ENCODE measurements at regions not wholly inside any gene's neighbourhood (a gene's known extent, or its start where the extent isn't known, plus 50 kb on each side); places are given as distances from the start of the nearest gene placed in this dataset.
"Not testable (repeated sequence)": the region's sequence is repeated elsewhere in the genome, so short reads cannot be mapped to it uniquely, and the experiment has no call there.

- H3K4me3 ChIP-seq (ENCODE audit: low read depth, low read length), result no peak overlapping the region
- TF ChIP-seq, protein P1, sequence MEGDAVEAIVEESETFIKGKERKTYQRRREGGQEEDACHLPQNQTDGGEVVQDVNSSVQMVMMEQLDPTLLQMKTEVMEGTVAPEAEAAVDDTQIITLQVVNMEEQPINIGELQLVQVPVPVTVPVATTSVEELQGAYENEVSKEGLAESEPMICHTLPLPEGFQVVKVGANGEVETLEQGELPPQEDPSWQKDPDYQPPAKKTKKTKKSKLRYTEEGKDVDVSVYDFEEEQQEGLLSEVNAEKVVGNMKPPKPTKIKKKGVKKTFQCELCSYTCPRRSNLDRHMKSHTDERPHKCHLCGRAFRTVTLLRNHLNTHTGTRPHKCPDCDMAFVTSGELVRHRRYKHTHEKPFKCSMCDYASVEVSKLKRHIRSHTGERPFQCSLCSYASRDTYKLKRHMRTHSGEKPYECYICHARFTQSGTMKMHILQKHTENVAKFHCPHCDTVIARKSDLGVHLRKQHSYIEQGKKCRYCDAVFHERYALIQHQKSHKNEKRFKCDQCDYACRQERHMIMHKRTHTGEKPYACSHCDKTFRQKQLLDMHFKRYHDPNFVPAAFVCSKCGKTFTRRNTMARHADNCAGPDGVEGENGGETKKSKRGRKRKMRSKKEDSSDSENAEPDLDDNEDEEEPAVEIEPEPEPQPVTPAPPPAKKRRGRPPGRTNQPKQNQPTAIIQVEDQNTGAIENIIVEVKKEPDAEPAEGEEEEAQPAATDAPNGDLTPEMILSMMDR (IDR thresholded peaks at IDR 0.05; ENCODE audit: low read depth, low read length), result no peak
Observed at GRCh38 chr4:11675051-11675800, 246.5 kb upstream of the HS3ST1 start.

DNA sequence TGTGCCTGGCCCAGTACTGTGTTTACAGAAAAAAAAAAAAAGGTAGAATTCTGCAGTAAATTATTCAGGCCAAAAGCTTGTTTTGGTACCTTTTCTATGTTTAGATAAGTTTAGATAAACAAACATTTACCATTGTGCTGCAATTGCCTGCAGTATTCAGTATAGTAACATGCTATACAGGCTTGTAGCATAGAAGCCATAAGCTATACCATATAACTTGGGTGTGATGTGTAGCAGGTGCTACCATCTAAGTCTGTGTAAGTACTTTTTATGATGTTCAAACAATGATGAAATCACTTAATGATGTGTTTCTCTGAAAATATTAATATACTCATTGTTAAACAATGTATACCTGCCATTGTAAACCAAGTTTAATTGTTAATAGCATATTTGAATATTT is 241.6 kb upstream of the HS3ST1 start:
- H3K4me3 ChIP-seq (ENCODE audit: low read depth, low read length), result no peak overlapping the region
- TF ChIP-seq, protein P1 (IDR thresholded peaks at IDR 0.05; ENCODE audit: low read depth, low read length), result no peak

- no peak overlapping the region for H3K4me3 ChIP-seq (ENCODE audit: low read depth, low read length)
- TF ChIP-seq, protein P1 (IDR thresholded peaks at IDR 0.05; ENCODE audit: low read depth, low read length), result no peak
Observed at GRCh38 chr4:11669156-11669555, 240.5 kb upstream of the HS3ST1 start.

- no peak overlapping the region for H3K4me3 ChIP-seq (ENCODE audit: low read depth, low read length)
- TF ChIP-seq, protein P1 (IDR thresholded peaks at IDR 0.05; ENCODE audit: low read depth, low read length), result no peak
Observed at GRCh38 chr4:11663114-11663513, 234.4 kb upstream of the HS3ST1 start.

DNA sequence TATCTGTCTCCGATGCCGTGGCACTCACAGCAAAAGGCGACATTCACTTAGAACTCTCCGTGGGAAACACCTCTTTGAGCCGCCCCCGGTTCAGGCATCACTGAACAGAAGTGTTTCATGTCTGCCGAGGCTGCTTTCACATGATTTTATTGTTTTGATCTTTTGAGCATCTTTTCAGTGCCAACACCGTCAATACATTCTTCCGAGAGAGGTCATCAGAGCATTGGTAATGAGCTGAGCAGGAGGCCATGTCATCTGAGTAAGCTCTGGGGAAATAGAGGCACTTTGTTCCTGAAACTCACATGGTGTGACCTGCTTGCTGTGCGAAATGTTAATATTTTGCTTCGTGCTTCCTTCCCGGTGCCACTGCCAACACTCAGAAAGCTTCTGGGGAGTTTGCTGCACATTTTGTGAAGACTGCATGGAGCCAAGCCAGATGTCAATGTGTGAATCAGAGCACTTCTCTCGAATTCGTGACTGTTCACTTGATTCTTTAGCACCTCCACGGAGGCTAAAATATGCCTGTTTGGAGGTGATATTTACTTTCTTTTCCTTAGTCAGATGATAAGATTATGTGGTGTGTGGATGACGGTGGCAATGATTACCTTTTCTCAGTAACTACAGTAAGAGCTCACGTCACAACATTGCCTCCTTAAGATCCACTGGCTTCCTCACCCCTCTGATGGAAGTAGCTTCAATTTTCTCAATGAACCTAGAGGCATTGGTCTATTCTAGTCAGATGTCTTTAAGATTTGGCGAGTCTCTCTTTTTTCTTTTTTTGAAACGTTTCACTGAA is 222.3 kb upstream of the HS3ST1 start:
- TF ChIP-seq, protein P1 (IDR thresholded peaks at IDR 0.05; ENCODE audit: low read depth, low read length), result no peak
- H3K4me3 ChIP-seq (ENCODE audit: low read depth, low read length), result peak overlapping the region; percentile 5; the same call in 1 of the 2 replicates

DNA sequence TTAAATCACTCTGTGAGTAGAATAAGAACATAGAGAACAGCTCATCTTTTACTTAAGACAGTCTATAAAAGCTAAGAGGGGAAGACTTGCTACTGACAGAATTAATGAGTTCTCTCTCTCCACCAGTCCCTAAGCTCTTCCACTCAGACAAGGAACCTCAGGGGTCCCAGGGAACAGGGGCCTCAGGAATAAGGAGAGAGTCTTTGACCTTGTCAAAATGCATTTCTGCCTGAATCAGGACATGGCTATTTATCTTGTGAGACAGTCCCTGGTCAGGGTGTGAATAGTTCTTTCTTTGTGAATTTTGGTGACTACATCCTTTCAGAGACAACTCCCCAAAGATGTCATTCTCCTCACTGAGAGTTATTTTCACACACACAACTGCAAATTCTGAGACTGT is 218.7 kb upstream of the HS3ST1 start:
- TF ChIP-seq, protein P1 (IDR thresholded peaks at IDR 0.05; ENCODE audit: low read depth, low read length), result no peak
- H3K4me3 ChIP-seq (ENCODE audit: low read depth, low read length), result no peak overlapping the region

- H3K4me3 ChIP-seq (ENCODE audit: low read depth, low read length), result not testable (repeated sequence)
Observed at GRCh38 chr4:11643081-11643480, 214.4 kb upstream of the HS3ST1 start.
